ENCODE measurements at regions not wholly inside any gene's neighbourhood (a gene's known extent, or its start where the extent isn't known, plus 50 kb on each side); places are given as distances from the start of the nearest gene placed in this dataset.
"Not testable (repeated sequence)": the region's sequence is repeated elsewhere in the genome, so short reads cannot be mapped to it uniquely, and the experiment has no call there.

- H3K36me3 ChIP-seq (replicated peaks): no peaks in the 10 kb centered on the region
- no peak for DNase-seq
- H3K27me3 ChIP-seq (replicated peaks): peaks cover 8% of the 10 kb centered on the region
- no peak overlapping the region for H3K4me3 ChIP-seq (ENCODE audit: low read depth, low read length)
- no peak for TF ChIP-seq CTCF (IDR thresholded peaks at IDR 0.05; ENCODE audit: low read depth, low read length, missing control alignments)
- H3K27ac ChIP-seq: no peak overlapping the region
- in situ Hi-C loops (cut with HindIII; ENCODE audit: low pct_ligation_motif_present, low sequenced_read_pairs): no loop called here
These were observed 130.0 kb downstream of the VPREB1 start for GRCh38 chr22:22374579-22374978.

- no peak for DNase-seq
- H3K36me3 ChIP-seq (replicated peaks): no peaks in the 10 kb centered on the region
- in situ Hi-C loops (cut with HindIII; ENCODE audit: low pct_ligation_motif_present, low sequenced_read_pairs): no loop called here
- H3K27ac ChIP-seq: no peak overlapping the region
- peaks cover 8% of the 10 kb centered on the region for H3K27me3 ChIP-seq (replicated peaks)
- TF ChIP-seq CTCF (IDR thresholded peaks at IDR 0.05; ENCODE audit: low read depth, low read length, missing control alignments): no peak
- H3K4me3 ChIP-seq (ENCODE audit: low read depth, low read length): no peak overlapping the region
These were observed 131.2 kb downstream of the VPREB1 start for GRCh38 chr22:22375576-22376351.

- H3K27me3 ChIP-seq (replicated peaks): peaks cover 4% of the 10 kb centered on the region
- TF ChIP-seq CTCF (IDR thresholded peaks at IDR 0.05; ENCODE audit: low read depth, low read length, missing control alignments): no peak
- H3K27ac ChIP-seq: no peak overlapping the region
- DNase-seq: no peak
- H3K4me3 ChIP-seq (ENCODE audit: low read depth, low read length): no peak overlapping the region
- no peaks in the 10 kb centered on the region for H3K36me3 ChIP-seq (replicated peaks)
- in situ Hi-C loops (cut with HindIII; ENCODE audit: low pct_ligation_motif_present, low sequenced_read_pairs): no loop called here
These were observed 131.7 kb downstream of the VPREB1 start for GRCh38 chr22:22376352-22376706.

GRCh38 chr22:22376884-22377283, 131.7 kb downstream of the ZNF280B start:
- DNase-seq; H3K36me3 ChIP-seq (replicated peaks); H3K27me3 ChIP-seq (replicated peaks); H3K27ac ChIP-seq; H3K4me3 ChIP-seq (ENCODE audit: low read depth, low read length); in situ Hi-C loops (cut with HindIII; ENCODE audit: low pct_ligation_motif_present, low sequenced_read_pairs): not testable (repeated sequence)

GRCh38 chr22:22377335-22377734, 131.2 kb downstream of the ZNF280B start:
- TF ChIP-seq CTCF (IDR thresholded peaks at IDR 0.05; ENCODE audit: low read depth, low read length, missing control alignments): no peak
- in situ Hi-C loops (cut with HindIII; ENCODE audit: low pct_ligation_motif_present, low sequenced_read_pairs): no loop called here
- H3K4me3 ChIP-seq (ENCODE audit: low read depth, low read length): no peak overlapping the region
- no peaks in the 10 kb centered on the region for H3K36me3 ChIP-seq (replicated peaks)
- H3K27ac ChIP-seq: no peak overlapping the region
- no peak for DNase-seq
- H3K27me3 ChIP-seq (replicated peaks): peaks cover 2% of the 10 kb centered on the region

- no peak for TF ChIP-seq CTCF (IDR thresholded peaks at IDR 0.05; ENCODE audit: low read depth, low read length, missing control alignments)
- in situ Hi-C loops (cut with HindIII; ENCODE audit: low pct_ligation_motif_present, low sequenced_read_pairs): no loop called here
- Histone ChIP-seq H3K27me3 (replicated peaks) (peaks cover 4% of the 10 kb centered on the region), H3K27ac (no peak overlapping the region), H3K36me3 (replicated peaks) (no peaks in the 10 kb centered on the region), H3K4me3 (ENCODE audit: low read depth, low read length) (no peak overlapping the region)
- DNase-seq: no peak
These were observed 129.8 kb downstream of the ZNF280B start for GRCh38 chr22:22378446-22379415.
